ENCODE measurements at regions not wholly inside any gene's neighbourhood (a gene's known extent, or its start where the extent isn't known, plus 50 kb on each side); places are given as distances from the start of the nearest gene placed in this dataset.

DNA sequence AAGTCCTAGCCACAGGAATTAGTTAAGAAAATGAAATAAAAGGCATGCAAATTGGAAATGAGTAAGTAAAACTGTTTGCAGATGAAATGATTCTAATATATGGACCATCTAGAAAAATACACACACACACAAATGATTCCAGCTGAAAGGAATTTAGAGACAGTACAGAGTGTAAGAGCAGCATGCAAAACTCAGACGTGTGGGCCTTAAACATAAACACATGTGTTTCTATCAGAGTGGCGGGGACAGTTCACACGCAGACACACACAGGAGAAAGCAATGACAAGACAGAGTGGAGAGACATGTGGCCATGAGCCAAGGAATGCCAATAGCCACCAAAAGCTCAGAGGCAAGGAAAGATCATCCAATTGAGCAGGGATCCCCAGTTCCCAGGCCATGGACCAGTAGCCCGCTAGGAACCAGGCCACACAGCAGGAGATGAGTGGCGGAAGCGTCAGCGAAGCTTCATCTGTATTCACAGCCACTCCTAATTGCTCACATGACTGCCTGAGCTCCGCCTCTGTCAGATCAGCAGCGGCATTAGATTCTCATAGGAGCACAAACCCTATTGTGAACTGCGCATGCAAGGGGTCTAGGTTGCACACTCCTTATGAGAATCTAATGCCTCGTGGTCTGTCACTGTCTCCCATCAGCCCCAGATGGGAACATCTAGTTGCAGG is 155.4 kb downstream of the ARL4C start:
- peak in 4 of 8 experiments; percentile 16 to 99 (median 85) for ATAC-seq (replicated peaks in 6 of 8)
- no peaks in the 10 kb centered on the region for H3K4me1 ChIP-seq (replicated peaks in 1 of 2)
- no peak overlapping the region for H3K4me3 ChIP-seq
- WGBS, 10 experiments, result 10 to 96% (median 82%) methylated on average over 1 to 10 of the region's 11 CpGs; no CpG with 5 or more reads in 3 of the 10 experiments
- no peak overlapping the region for H3K27ac ChIP-seq
- in situ Hi-C loops (cut with MboI; ENCODE audit: low pct_unique_long_range_greater_than_20kb in 2 of 9, low sequenced_read_pairs in 9 of 9, unreplicated experiment in 9 of 9), result no loop called here

DNA sequence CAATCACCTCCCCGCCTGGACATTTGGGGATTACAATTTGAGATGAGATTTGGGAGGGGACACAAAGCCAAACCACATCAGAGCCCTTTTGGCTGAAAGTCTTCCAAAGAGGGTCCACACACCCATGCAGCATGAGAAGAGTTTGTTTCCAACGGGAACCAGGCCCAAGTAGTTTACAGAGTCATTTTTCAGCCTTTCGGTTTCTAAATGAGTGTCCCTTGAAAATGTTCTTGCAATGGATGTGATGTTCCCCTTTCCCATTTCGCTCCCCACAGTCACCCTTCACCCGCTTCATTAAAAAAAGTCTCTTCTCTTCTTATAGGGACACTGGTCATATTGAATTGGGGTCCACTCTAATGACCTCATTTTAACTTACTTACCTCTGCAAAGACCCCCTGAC is 157.4 kb downstream of the ARL4C start:
- peaks cover 17 to 19% of the 10 kb centered on the region in 2 donors for H3K4me1 ChIP-seq (replicated peaks in 1 of 2)
- H3K4me3 ChIP-seq, result no peak overlapping the region
- WGBS, 10 experiments, result 70 to 100% (median 96%) methylated on average over 2 to 5 of the region's 5 CpGs; no CpG with 5 or more reads in 2 of the 10 experiments
- H3K27ac ChIP-seq, result no peak overlapping the region
- in situ Hi-C loops (cut with MboI; ENCODE audit: low pct_unique_long_range_greater_than_20kb in 2 of 9, low sequenced_read_pairs in 9 of 9, unreplicated experiment in 9 of 9), result no loop called here
- no peak for ATAC-seq (replicated peaks in 6 of 8)

DNA sequence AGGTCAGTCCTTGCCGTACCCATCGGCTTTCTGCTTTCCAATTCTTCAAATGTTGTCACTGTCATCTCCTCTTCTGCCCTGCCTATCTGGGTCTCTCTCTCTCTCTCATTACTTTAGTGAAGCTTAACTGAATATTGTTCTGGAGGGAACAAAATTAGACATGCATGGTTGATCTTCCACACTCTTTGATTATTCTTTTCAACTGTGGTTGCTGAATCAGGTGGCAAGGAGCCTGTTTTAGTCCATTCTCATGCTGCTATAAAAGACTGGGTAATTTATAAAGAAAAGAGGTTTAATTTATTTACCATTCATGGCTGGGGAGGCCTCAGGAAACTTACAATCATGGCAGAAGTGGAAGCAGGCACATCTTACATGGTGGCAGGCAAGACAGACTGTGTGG is 157.9 kb downstream of the ARL4C start:
- ATAC-seq (replicated peaks in 6 of 8), result no peak
- H3K4me1 ChIP-seq (replicated peaks in 1 of 2), result peaks cover 20 to 23% of the 10 kb centered on the region in 2 donors
- H3K4me3 ChIP-seq, result no peak overlapping the region
- no peak overlapping the region for H3K27ac ChIP-seq
- WGBS, 10 experiments, result 60 to 89% (median 83%) methylated on average over 1 to 2 of the region's 2 CpGs; no CpG with 5 or more reads in 4 of the 10 experiments
- in situ Hi-C loops (cut with MboI; ENCODE audit: low pct_unique_long_range_greater_than_20kb in 2 of 9, low sequenced_read_pairs in 9 of 9, unreplicated experiment in 9 of 9), result no loop called here

DNA sequence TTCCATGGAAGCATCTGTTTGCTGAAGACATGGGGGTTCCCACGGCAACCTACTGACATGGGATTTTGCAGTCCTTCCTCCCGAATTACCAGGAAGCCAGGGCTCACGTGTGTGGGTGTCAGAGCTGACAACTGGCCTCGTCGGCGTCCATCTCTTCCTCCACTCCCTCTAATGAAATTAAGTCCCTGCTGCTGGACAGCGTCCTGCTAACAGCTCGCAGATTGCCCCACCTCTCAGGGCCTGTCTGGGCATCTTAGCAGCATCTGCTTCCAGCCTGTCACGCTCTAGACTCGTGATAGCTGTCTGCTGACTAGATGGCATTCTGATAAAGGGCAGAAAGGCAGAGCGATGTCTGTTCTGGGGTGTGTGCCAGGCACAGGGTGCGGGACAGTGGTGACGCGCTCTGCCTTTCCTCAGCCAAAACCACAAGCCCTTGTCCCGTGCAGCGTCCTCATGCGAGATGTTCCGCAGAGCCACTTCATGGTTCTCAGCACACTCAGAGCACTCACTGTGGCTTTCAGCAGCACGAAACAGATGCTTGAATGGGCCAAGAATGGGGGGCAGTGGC is 161.1 kb downstream of the ARL4C start:
- Histone ChIP-seq H3K4me3 (no peak overlapping the region), H3K4me1 (replicated peaks in 1 of 2) (peaks cover 24 to 27% of the 10 kb centered on the region in 2 donors), H3K27ac (peak overlapping the region; percentile 33 to 80)
- in situ Hi-C loops (cut with MboI; ENCODE audit: low pct_unique_long_range_greater_than_20kb in 2 of 9, low sequenced_read_pairs in 9 of 9, unreplicated experiment in 9 of 9), result no loop called here
- 2 to 100% (median 10%) methylated on average over 2 to 13 of the region's 19 CpGs; no CpG with 5 or more reads in 2 of the 10 experiments for WGBS, 10 experiments
- peak; percentile 92 to 96 (median 94) for ATAC-seq (replicated peaks in 6 of 8)

DNA sequence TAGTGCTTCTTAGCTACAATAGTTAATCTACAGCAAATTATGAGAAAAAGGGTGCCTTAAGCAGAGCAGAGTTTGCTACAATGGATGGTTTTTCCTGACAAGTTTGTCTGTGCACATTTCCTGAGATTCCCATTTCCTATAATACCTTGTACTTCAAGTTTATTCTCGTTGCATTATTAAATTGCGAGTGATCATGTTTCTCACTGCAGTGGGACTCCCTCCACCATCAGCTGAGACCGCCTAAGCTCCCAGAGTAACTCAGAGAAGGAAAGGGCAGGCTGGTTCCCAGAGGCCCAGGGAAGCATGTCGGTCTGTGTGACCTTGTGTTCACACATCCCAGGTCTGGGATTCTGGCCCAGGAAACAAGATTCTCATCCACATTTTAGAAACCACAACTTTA is 162.1 kb downstream of the ARL4C start:
- Histone ChIP-seq H3K27ac (no peak overlapping the region), H3K4me3 (no peak overlapping the region), H3K4me1 (replicated peaks in 1 of 2) (peaks cover 24 to 27% of the 10 kb centered on the region in 2 donors)
- in situ Hi-C loops (cut with MboI; ENCODE audit: low pct_unique_long_range_greater_than_20kb in 2 of 9, low sequenced_read_pairs in 9 of 9, unreplicated experiment in 9 of 9), result no loop called here
- 58 to 96% (median 72%) methylated on average over 1 to 3 of the region's 4 CpGs; no CpG with 5 or more reads in 1 of the 10 experiments for WGBS, 10 experiments
- no peak for ATAC-seq (replicated peaks in 6 of 8)

DNA sequence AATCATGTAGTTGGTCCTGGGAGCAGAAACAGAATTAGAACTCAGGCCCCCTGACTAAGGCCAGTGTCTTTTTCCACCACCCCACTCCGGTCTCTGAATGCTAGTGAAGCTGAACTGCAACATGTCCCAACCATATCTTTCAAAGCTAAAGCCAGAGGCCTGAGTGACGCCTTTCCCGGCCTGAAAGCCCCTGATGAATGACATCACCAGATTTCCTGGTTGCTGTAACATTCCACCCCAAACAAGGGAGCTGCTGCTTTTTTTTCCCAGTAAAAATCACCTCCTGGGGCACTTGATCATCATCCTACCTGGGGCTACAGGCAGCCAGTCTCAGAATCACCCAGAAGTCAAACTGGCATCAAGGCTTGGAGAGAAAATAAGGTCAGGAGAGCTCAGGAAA is 162.7 kb downstream of the ARL4C start:
- H3K4me1 ChIP-seq (replicated peaks in 1 of 2), result peaks cover 24 to 27% of the 10 kb centered on the region in 2 donors
- in situ Hi-C loops (cut with MboI; ENCODE audit: low pct_unique_long_range_greater_than_20kb in 2 of 9, low sequenced_read_pairs in 9 of 9, unreplicated experiment in 9 of 9), result no loop called here
- 17 to 100% (median 67%) methylated on average over 1 to 3 of the region's 3 CpGs; no CpG with 5 or more reads in 3 of the 10 experiments for WGBS, 10 experiments
- no peak overlapping the region for H3K4me3 ChIP-seq
- peak in 4 of 8 experiments; percentile 3 to 40 (median 24) for ATAC-seq (replicated peaks in 6 of 8)
- H3K27ac ChIP-seq, result peak overlapping the region in 1 of 2 donors; percentile 1

DNA sequence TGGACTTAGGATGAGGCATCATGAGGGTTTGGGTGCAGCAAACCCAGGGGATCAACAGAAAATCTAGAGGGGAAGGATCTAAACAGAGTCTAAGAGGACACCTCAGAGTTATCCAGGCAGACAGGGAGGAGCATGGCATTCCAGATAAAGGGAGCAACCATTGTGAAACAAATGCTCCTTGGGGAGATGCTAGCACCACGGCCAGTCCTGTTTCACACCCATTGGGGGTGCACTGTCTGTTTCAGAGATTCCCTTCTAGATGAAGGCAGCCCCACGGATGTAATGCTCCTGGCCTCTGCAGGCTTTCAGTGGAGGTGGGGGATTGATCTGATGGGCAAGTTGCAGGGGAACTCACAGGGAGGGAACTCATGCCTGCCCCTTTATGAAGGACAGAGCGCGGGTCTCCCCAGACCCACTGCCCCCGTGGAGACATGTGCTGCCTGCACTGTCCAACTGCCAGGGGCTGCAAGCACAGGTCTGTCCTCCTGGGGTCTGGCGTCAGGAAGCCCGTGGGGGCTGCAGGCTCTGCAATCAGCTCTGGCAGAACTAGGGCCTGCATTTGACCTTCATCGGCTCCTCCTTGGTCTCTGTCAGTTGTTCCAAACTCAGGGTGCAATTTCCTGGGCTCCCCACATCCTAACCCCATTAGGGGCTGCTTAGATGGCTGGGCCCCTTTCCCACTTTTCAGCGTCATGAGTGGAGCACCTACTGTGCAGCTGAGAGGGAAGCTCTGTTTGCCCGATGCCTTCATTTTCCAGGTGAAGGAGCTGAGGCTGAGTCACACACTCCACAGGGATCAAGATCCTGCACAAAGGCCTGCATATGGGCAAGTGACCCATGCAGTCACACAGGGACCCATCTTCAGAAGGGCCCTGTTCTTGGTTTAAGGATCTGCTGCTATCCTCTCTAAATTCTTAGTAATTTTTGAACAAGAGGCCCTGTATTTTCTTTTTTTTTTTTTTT is 163.4 kb downstream of the ARL4C start:
- ATAC-seq (replicated peaks in 6 of 8), result no peak
- Histone ChIP-seq H3K4me1 (replicated peaks in 1 of 2) (peaks cover 24 to 27% of the 10 kb centered on the region in 2 donors), H3K27ac (peak overlapping the region in 1 of 2 donors; percentile 1), H3K4me3 (no peak overlapping the region)
- 66 to 100% (median 86%) methylated on average over 2 to 8 of the region's 10 CpGs; no CpG with 5 or more reads in 5 of the 10 experiments for WGBS, 10 experiments
- in situ Hi-C loops (cut with MboI; ENCODE audit: low pct_unique_long_range_greater_than_20kb in 2 of 9, low sequenced_read_pairs in 9 of 9, unreplicated experiment in 9 of 9), result no loop called here

DNA sequence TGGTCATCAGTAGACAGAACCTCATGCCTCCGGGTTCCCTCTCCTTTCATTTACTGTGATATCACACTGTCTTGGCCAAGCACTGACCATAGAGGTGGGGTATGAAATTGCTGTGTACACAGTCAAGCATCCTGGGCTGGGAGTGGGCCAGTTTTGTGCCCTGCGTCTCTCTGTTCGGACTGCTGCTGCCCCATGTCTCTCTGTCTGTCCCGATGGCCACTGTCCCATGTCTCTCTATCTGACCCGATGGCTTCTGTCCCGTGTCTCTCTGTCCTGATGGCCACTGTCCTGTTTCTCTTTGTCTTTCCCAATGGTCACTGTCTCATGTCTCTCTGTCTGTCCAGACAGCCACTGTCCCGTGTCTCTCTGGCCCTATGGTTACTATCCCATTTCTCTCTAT is 164.9 kb downstream of the ARL4C start:
- no peak overlapping the region for H3K4me3 ChIP-seq
- WGBS, 10 experiments, result 17 to 96% (median 87%) methylated on average over 1 to 5 of the region's 7 CpGs; no CpG with 5 or more reads in 2 of the 10 experiments
- no peak overlapping the region for H3K27ac ChIP-seq
- H3K4me1 ChIP-seq (replicated peaks in 1 of 2), result peaks cover 24 to 27% of the 10 kb centered on the region in 2 donors
- ATAC-seq (replicated peaks in 6 of 8), result no peak
- in situ Hi-C loops (cut with MboI; ENCODE audit: low pct_unique_long_range_greater_than_20kb in 2 of 9, low sequenced_read_pairs in 9 of 9, unreplicated experiment in 9 of 9), result no loop called here

DNA sequence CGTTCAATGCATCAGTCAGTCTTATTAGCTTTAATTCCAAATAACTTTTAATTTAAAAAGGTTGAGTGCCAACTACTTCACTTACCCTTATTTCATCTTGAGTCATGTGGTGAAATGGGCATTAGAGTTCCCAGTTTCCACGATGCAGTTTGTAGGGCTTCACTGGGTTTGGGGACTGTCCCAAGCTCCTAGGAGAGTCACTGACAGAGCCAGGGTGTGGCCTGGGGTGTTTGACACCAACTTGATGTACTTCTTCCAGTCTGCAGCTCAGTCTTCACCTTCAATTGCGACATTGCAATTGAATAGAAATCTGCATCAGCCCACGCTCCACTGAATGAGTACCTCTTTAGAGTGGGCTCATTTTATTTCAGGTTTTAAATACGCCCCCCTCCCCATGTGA is 165.3 kb downstream of the ARL4C start:
- 38 to 100% (median 85%) methylated on average over 1 to 4 of the region's 5 CpGs; no CpG with 5 or more reads in 4 of the 10 experiments for WGBS, 10 experiments
- Histone ChIP-seq H3K4me3 (no peak overlapping the region), H3K4me1 (replicated peaks in 1 of 2) (peaks cover 24 to 27% of the 10 kb centered on the region in 2 donors), H3K27ac (no peak overlapping the region)
- no peak for ATAC-seq (replicated peaks in 6 of 8)
- in situ Hi-C loops (cut with MboI; ENCODE audit: low pct_unique_long_range_greater_than_20kb in 2 of 9, low sequenced_read_pairs in 9 of 9, unreplicated experiment in 9 of 9), result no loop called here

DNA sequence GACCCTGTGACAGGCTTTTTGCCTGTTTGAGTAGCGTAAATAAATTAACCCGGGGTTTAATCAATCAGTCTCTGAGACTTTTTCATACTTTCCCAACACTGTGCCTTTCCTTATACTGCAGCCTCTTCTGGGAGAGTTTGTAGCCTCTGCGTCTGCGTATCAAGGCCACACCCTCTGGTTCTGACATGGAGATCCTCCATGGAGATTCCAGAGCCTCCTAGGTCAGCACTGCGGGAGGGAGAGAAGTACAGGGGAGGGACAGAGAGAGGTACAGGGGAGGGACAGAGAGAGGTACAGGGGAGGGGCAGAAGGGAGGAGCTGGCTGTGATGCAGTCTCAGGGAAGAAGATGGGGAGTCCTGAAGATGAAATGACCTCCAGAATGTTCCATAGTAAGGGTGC is 166.0 kb downstream of the ARL4C start:
- ATAC-seq (replicated peaks in 6 of 8), result no peak
- WGBS, 10 experiments, result 33 to 100% (median 90%) methylated on average over 1 to 4 of the region's 5 CpGs; no CpG with 5 or more reads in 6 of the 10 experiments
- H3K27ac ChIP-seq, result no peak overlapping the region
- in situ Hi-C loops (cut with MboI; ENCODE audit: low pct_unique_long_range_greater_than_20kb in 2 of 9, low sequenced_read_pairs in 9 of 9, unreplicated experiment in 9 of 9), result no loop called here
- peaks cover 21 to 23% of the 10 kb centered on the region in 2 donors for H3K4me1 ChIP-seq (replicated peaks in 1 of 2)
- H3K4me3 ChIP-seq, result no peak overlapping the region

DNA sequence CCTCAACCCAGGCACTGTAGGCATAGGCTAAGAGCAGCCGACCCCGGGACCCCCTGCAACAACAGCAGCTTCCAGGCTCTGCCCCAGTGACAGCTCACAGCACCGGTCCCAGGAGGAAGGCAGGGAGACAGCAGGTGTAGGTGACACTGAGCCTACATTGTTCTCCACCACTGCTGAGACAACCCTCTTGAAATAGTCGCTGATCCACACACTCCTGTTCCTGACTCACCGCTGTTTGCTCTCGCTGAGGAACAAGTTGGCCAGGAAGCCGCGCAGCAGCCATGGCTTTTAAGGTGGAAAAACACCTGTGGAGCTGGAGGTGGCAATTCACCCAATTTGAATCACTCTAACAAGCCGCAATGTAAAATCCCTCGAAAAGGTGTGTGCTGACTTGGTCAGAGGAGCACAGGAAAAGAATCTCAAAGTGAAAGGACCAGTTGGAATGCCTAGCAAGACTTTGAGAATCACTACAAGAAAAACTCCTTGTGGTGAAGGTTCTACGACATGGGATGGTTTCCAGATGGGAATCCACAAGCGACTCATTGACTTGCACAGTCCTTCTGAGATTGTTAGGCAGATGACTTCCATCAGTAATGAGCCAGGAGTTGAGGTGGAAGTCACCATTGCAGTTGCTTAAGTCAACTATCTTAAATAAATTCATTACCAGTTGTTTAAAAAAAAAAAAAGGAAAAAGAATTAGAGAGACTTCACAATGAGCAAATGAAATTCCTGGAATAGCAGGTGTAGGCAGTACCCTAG is 167.5 kb downstream of the ARL4C start:
- Histone ChIP-seq H3K27ac (no peak overlapping the region), H3K4me3 (no peak overlapping the region), H3K4me1 (replicated peaks in 1 of 2) (peaks cover 6 to 8% of the 10 kb centered on the region in 2 donors)
- in situ Hi-C loops (cut with MboI; ENCODE audit: low pct_unique_long_range_greater_than_20kb in 2 of 9, low sequenced_read_pairs in 9 of 9, unreplicated experiment in 9 of 9), result no loop called here
- 8 to 100% (median 92%) methylated on average over 2 to 7 of the region's 12 CpGs; no CpG with 5 or more reads in 2 of the 10 experiments for WGBS, 10 experiments
- no peak for ATAC-seq (replicated peaks in 6 of 8)

DNA sequence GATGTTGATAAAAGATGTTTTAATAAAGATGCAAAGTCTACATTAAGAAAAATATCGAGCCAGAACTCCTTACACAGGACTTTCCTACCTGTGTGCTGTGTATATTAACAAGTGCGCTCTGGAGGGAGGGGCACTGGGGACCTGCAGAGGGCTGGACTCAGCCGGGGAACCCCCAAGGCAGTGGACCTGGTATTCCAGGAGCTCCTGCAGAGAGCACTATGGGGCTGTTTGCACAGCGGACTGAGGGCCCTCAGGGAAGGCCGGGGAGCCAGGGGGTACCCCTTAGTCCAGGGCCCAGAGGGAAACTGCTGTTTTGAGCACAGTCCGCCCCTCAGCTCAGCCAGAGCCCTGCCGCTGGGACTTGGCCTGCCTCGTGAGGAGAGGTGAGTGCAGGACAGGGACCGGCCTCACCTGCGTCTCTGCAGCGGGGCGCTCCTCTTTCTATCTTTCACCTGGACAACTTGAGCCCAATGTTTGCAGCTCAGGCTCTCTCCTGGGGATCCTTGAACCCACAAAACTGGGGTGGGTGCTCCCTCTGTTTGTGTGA is 168.4 kb downstream of the ARL4C start:
- Histone ChIP-seq H3K4me1 (replicated peaks in 1 of 2) (peaks cover 0 to 3% of the 10 kb centered on the region in 2 donors), H3K4me3 (no peak overlapping the region), H3K27ac (no peak overlapping the region)
- in situ Hi-C loops (cut with MboI; ENCODE audit: low pct_unique_long_range_greater_than_20kb in 2 of 9, low sequenced_read_pairs in 9 of 9, unreplicated experiment in 9 of 9), result no loop called here
- ATAC-seq (replicated peaks in 6 of 8), result no peak
- WGBS, 10 experiments, result 92 to 100% (median 98%) methylated on average over 1 to 10 of the region's 12 CpGs; no CpG with 5 or more reads in 6 of the 10 experiments
